22Rv1 (cell line): ENCODE measurements at regions not wholly inside any gene's neighbourhood (a gene's known extent, or its start where the extent isn't known, plus 50 kb on each side); places are given as distances from the start of the nearest gene placed in this dataset.

Experiments
- CTCF ChIP-seq: fragments of 450-650 bp; IDR thresholded peaks from 2 replicates; pipeline ENCODE4 v1.5.1; 2017; ENCODE audit warnings: mild to moderate bottlenecking
- ZFX ChIP-seq: fragments of 450-650 bp; IDR thresholded peaks from 2 replicates; pipeline ENCODE4 v1.6.1; 2017; ENCODE audit warnings: antibody characterized with exemption, borderline replicate concordance

GRCh38 chr7:27361522-27361921 is 118.9 kb downstream of the EVX1 start:
- TF ChIP-seq CTCF (no peak), ZFX (no peak)
